ENCODE measurements at regions not wholly inside any gene's neighbourhood (a gene's known extent, or its start where the extent isn't known, plus 50 kb on each side); places are given as distances from the start of the nearest gene placed in this dataset.

DNA sequence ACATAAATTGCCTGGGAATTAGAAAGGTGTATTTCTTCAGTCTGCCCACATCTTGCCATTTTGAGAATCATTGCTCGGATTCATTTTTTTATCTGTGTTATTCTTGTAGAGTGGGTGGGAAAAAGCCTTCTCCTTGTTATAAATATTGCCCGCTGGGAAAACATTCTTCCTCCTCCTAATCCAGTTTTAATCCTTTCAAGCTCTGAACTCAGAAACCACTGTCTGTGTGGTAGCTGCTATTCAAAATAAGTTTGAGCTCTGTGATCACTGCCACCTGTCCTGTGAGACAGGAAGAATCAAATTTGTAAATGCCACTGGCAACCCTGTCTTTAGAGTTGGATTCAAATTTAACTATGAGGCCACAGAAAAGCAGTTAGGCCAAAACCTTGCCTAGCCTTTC lies 1875.2 kb upstream of the PIK3C3 start:
- DNase-seq: no peak

- no peak for DNase-seq
Observed at GRCh38 chr18:40075616-40076015, 1879.4 kb upstream of the PIK3C3 start.

DNA sequence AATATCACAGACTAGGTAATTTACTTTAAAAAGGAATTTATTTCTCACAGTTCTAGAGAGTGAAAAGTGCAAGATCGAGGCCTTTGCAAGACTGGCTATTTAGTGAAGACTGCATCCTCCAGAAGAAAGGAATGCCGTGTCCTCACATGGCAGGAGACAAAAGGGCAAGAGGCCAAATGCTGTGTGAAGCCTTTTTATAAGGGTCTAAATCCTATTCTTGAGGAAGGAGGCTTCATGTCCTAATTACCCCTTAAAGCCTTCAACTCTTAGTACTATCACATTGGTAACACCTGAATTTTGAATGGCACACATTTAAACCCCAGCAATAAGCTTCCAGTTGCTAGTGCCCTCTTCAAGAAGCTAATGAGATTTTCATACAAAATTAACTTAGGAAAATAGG lies 1882.3 kb upstream of the PIK3C3 start:
- DNase-seq: no peak

GRCh38 chr18:40066368-40066767 lies 1888.7 kb upstream of the PIK3C3 start:
- DNase-seq: no peak

DNA sequence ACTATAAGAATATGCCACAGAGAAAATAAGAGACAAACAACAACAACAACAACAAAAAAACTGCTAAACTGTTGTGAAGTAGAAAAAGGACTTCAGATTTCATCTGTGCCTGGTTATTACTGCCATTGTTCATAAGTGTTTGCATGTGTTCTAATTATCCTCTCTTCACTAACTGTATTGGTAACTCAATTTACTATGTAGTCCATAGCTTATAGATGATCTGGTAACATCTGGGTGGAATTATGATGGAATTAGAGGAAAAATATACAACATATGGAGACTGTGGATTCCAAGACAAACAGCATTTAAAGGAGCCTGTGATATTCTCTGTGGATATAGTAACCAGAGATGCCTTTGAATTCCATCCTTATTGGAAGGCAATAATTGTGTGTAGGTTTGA lies 1891.5 kb upstream of the PIK3C3 start:
- DNase-seq: no peak

DNA sequence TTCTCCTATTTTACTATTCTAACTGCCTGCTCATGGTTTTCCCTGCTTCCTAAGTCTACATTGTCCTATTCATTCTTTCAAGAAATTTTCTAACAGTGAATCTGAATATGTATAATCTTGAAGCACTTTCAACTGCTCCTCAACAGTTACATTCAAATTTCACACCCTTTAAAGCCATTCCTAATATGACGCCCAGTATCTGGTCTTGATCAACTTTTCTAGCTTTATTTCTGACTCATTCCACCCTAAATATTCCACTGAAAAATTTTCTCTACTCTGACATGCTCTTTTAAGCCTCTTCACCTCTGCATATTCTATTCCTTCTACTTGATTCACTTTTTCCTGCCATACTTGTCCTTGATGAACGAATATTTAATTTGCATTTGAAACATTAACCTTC lies 1893.9 kb upstream of the PIK3C3 start:
- DNase-seq: no peak

GRCh38 chr18:40060562-40060961 lies 1894.5 kb upstream of the PIK3C3 start:
- DNase-seq: no peak

DNA sequence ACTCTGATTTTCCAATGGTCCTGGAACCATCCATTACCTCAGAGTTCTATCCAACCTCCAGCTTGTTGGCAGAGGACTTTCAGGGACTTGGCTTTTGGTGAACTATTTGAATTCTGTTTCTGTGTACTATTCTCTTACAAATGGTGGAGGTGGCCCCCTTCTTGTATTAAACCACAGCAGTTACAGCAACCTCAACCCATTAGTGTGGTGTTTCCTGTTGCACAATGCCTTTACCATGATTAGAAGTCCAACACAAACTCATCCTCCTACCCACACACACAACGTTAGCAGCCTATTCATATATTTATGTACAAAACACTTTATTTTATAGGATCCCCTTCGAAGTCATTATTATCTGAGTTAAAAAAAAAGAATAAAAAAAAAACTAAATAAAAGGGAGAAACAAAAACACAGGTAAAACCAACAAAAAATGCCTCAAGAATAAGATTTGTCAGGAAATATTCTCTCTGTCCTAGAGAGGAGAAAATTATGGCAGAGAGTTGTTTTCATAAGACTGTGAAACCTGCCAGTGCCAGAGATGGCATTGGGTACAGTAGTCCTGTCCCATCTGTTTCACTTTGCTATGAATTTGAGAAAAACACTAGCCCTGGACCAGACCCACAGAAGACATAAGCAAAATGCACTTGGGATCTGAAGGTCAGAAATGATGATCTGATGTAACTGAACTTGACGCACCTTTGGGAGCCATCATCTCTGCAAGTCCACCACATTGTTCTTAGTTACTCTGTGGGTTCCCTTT lies 1896.0 kb upstream of the PIK3C3 start:
- DNase-seq: peak; percentile 59

DNA sequence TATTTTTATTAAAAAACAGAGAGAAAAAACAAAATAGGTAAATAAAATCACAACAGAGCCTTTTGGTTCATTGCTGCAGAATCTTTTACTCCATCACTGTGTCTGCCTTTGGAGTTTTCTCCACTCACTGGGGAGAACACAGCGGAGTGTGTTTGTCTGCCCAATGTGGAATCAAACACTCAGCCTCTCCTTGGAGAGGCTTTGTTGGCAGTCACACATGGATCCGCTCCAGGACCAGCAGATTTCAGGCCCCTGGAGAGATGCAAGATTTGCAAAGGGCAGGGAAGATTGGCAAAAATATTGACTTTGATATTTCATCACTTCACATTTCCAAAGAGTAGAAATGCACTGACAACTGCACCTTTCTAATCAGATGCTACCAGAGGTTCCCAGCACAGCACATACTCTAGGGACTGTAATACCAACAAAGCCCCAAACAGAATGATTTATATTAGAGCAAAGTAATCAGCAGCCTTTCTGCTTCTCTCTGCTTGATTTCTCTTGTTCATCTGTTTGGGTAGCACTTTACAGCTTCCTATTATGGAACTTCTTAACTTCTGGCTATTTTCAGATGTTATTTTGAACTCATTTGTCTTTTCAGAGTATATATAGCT lies 1898.8 kb upstream of the PIK3C3 start:
- no peak for DNase-seq

GRCh38 chr18:40055262-40055661 lies 1899.8 kb upstream of the PIK3C3 start:
- no peak for DNase-seq

DNA sequence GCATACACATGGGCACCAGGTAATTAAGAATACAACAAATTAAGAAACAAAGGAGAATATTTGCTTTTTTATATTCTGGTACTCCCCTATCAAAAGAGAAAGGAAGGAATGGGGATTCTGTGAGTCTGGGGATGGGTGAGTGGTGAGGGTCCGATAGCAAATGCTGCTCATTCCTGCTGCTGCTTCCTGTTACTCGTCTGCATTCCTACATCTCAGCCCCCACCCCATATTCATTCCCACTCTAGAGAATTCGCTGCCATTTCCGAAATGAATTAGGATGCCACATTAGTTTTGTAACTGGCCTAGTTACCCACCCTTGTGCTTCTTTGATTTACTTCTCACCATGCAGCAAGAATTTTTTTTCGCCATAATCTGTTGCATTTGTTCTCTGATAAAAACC lies 1905.3 kb upstream of the PIK3C3 start:
- no peak for DNase-seq

DNA sequence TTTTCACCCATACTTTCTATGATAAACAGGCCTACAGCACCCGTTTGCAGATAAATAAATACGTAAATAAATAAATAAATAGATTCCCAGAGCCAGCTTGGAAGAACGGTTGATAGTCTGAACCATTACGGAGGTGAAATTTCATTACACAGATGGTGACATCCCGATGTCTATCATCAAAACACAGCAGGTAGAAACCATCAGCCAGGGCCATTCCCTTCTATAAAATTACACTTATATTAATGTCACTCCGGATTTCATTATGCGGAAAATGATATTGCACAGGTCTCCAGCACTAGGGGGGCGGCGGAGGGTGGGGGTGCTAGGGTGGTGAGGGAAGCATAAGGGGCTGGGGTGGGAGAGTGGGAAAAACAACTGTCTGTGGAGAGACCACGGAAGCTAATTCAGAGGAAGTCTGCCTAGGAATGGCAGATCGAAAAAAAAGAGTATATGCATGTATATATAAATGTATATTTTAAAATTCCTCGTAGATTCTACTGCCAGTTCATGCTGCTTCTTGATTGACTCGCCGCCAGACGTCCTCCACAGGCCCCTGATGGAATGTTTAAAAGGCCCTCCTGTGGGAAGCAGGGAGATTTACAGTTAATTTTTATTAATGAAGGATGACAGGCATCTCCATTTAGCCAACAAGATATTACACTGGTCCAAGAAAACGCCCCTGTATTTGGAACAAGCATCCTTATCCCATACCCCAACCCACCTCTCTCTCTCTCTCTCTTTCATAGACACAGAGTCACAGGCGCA lies 1906.0 kb upstream of the PIK3C3 start:
- no peak for DNase-seq

DNA sequence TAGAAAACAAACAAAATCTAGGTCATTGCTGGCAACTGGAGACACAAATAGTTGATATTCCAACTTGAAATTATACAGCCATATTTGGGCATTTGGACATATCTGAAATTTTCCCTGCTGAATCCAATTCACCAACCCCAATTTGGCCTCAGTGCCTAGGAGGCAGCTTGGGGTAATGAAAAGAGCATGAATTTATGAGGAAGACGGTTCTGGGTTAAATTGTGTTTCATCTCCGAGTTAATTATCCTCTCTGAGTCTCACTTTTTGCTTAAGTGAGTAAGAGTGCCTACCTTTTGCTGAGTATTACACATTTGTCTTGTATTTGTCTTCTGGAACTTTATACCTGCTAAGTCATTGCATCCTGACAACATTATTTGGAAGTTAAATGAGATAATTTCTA lies 1906.8 kb upstream of the PIK3C3 start:
- DNase-seq: no peak

DNA sequence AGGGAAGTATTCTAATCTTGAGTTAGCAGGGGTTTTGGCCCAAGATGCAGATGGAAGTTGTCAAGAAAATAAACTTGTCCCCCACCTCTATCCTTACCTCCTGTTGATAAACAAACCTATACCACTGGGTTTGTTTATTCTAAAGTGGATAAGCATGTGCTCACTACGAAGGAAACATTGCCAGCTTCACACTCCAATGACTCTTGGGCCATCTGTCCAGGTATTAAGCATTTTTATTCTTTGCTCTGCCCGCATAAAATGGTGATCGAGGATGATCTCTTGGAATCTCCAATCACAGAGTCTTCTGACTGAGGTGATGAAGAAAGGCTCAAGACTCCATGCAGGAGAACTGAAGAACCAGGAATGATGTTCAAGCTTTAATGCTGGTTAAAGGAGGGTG lies 1908.4 kb upstream of the PIK3C3 start:
- DNase-seq: no peak

DNA sequence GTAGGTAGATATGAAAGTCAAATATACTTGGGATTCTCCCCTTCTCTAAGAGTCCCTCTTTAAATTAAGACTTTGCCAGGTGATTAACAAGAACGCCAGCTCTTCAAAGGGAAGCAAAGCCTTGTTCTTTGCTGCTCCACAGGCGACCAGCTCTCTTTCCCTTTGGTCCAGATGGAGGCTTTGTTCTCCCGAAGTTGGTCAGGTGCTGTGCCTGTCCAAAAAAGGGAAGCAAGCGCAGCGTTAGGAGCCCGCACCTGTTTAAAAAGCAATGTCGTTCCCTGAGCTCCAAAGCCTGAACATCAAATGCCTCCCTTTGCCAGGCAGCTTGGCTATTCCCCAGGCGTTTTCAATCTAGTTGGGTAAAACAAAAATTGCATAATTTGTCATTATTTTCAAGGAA lies 1913.1 kb upstream of the PIK3C3 start:
- DNase-seq: no peak

DNA sequence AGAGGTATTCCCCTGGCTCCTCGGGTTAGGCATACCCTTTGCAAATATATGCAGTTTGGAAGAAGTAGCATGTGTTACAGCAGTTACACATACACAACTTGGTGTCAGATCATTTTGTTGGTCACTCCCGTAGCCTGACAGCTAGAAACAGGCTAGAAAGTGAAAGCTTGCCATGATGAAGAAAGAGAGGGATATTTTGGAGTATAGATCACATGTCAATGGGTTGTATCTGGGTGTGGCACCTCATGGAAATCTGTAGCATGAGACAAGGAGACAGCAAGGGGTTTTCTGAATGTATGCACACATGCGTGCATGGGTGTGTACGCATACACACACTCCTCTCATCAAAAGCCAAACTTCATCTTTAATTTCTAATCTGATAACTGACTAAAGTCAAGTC lies 1914.5 kb upstream of the PIK3C3 start:
- no peak for DNase-seq

GRCh38 chr18:40037356-40037755 lies 1917.7 kb upstream of the PIK3C3 start:
- no peak for DNase-seq

DNA sequence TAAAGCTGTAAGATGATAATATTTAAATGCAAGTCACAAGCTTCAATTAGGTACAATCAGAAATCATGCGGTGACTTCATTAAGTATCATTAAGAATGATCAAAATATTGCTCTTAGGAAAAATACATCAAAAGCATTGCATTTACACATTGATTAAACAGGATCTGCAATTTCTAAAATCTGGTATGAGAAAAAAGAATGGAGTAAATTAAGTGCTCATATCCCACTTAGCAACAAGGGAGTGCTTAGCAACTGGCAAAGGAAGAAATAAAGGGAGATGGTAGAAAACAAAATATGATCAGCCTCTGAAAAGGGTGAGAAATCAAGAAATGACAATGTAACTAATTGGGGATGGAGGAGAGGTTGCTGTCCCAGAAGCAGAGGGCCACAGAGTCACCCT lies 1918.2 kb upstream of the PIK3C3 start:
- no peak for DNase-seq

- no peak for DNase-seq
Observed at GRCh38 chr18:40035966-40036365, 1919.1 kb upstream of the PIK3C3 start.

DNA sequence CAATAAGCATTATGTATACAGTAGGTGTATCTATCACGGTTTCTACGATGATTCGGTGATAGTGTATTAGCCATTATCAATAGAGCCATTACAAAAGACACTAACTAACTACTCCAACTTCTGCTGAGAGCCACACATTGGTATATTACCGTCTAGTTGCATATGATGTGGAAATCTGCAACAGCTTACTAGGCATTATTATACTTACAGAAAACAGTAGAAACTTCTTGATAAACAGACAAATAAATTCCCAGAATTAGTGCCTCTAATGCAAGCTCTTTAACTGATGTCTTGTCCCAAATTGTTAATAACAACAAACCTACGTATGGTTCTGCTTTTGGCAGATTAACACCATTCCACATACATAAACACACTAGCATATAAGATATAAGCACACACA lies 1923.0 kb upstream of the PIK3C3 start:
- no peak for DNase-seq

DNA sequence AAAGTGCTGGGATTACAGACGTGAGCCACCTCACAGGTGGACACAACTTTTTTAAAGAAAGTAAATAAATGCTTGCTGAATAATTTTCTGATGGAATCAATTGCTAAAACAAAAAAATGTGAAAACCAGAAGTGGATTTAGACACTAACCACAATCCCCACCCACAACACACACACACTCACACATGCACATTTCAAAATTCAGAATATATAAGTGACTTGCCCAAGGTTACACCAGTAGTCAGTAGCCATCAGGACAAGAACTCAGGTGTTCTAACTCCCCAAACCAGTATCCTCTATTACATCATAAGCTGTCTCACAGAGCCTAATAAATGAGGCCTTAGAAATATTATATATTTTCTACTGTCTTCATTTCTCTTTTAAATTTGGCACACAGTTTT lies 1923.6 kb upstream of the PIK3C3 start:
- DNase-seq: no peak

DNA sequence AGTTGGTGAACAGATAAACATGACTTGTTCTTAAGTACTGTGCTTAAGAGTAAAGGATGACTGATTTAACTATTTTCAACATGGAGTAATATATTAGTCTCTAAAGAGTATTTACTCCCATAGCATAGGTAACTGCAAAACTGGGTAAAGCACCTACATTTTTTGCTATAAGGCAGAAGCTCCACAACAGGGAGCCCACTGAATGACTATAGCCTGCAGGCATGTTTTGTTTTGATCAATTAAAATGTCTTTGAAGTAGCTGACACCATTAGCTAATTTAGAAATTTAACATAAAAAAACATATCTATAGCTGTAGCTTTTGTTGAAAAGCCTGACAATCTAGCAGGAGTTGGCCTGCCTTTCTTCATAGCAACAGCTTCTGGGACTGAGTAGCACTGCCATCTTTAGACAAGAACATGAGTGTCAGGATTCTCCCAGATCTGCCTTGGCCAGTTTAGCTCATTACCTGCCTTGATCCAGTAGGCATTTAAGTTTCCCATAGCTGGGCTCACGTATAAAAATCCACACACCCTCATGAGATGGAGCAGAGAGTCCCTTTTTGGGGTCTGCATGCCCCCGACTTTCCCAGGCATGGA lies 1935.1 kb upstream of the PIK3C3 start:
- no peak for DNase-seq

DNA sequence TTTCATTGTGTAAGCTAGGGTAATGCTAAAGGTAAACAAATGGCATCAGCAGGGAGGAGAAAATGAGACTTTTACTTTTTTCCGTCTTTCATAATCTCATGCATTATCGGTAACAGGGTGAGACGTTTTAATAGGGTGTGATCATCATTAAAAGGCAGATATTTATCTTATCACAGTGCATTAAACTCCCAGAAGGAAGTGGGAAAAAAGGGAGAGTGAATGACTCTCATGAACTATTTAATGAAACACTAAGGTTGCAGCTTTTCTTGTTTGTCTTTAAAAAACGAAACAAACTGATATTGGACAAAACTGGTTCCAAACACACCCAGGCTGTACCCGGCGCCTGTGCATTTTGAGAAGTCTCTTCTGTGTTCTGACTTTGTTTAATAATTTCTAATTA lies 1936.8 kb upstream of the PIK3C3 start:
- DNase-seq: no peak

GRCh38 chr18:40017021-40017420 lies 1938.0 kb upstream of the PIK3C3 start:
- no peak for DNase-seq
